Ovary (tissue), 3 donors: ENCODE measurements at regions not wholly inside any gene's neighbourhood (a gene's known extent, or its start where the extent isn't known, plus 50 kb on each side); places are given as distances from the start of the nearest gene placed in this dataset.

Experiments
- POLR2A ChIP-seq: fragments of 450-650 bp; IDR thresholded peaks from one replicate; pipeline ENCODE4 v1.6.1; 2017; ENCODE audit warnings: antibody characterized with exemption, mild to moderate bottlenecking, moderate library complexity
- TF ChIP-seq, protein P1 (sequence below), 3 donors: fragments of 450-650 bp in 2 of 3; fragments of 200-600 bp in 1 of 3; IDR thresholded peaks; one replicate each; pipeline versions ENCODE4 v1.5.1 to v1.8.0; 2016 to 2022; ENCODE audit warnings: antibody characterized with exemption in 3 of 3, mild to moderate bottlenecking in 1 of 3
- donor health status: DM: no; HTN: no; CAD: no.

DNA sequence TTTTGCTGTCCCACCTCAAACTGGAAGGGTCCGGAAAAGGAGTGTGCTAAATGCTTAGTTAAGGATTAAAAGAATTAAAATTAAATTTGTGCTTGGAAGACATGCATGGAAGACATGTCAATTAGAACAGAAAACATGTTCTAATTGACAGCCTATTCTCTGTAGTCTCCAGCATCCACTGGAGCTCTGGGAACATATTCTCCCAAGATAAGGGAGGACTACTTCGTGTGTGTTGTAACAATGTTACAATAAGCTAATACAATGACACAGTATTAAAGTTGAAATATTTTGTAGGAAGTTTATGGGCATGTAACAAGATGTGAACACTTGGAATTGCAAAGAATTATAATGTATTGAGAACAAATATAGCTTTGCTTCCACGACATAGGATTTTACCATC is 567.4 kb upstream of the CITED2 start:
- TF ChIP-seq, protein P1, sequence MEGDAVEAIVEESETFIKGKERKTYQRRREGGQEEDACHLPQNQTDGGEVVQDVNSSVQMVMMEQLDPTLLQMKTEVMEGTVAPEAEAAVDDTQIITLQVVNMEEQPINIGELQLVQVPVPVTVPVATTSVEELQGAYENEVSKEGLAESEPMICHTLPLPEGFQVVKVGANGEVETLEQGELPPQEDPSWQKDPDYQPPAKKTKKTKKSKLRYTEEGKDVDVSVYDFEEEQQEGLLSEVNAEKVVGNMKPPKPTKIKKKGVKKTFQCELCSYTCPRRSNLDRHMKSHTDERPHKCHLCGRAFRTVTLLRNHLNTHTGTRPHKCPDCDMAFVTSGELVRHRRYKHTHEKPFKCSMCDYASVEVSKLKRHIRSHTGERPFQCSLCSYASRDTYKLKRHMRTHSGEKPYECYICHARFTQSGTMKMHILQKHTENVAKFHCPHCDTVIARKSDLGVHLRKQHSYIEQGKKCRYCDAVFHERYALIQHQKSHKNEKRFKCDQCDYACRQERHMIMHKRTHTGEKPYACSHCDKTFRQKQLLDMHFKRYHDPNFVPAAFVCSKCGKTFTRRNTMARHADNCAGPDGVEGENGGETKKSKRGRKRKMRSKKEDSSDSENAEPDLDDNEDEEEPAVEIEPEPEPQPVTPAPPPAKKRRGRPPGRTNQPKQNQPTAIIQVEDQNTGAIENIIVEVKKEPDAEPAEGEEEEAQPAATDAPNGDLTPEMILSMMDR (IDR thresholded peaks at IDR 0.05), result no peak
- no peak for TF ChIP-seq POLR2A
